Gastroesophageal sphincter (tissue), 3 donors: ENCODE measurements at regions not wholly inside any gene's neighbourhood (a gene's known extent, or its start where the extent isn't known, plus 50 kb on each side); places are given as distances from the start of the nearest gene placed in this dataset.

Source experiments
- CTCF ChIP-seq, 4 experiments: fragments of 200-600 bp in 2 of 4; fragments of 450-650 bp in 2 of 4; sonication (generic) in 1 of 4; IDR thresholded peaks; one replicate each; pipeline ENCODE4 v1.5.1; 2017 to 2019; ENCODE audit warnings: antibody characterized with exemption in 4 of 4, mild to moderate bottlenecking in 2 of 4, moderate library complexity in 2 of 4
- EP300 ChIP-seq: sonication (generic); formaldehyde crosslinking; IDR thresholded peaks from one replicate; pipeline ENCODE4 v1.6.1; 2017; ENCODE audit warnings: antibody characterized with exemption, mild to moderate bottlenecking
- POLR2A ChIP-seq, 2 donors: fragments of 450-650 bp; IDR thresholded peaks; one replicate each; pipeline ENCODE4 v1.6.1; 2017; ENCODE audit warnings: antibody characterized with exemption in 2 of 2, mild to moderate bottlenecking in 2 of 2, moderate library complexity in 1 of 2
- POLR2AphosphoS5 ChIP-seq: sonication (generic); formaldehyde crosslinking; IDR thresholded peaks from one replicate; pipeline ENCODE4 v1.6.1; 2017; ENCODE audit warnings: antibody characterized with exemption

GRCh38 chr16:86229866-86230656 lies 280.3 kb upstream of the FOXF1 start:
- TF ChIP-seq POLR2AphosphoS5 = no peak
- TF ChIP-seq CTCF (IDR thresholded peaks at IDR 0.05) = no peak
- TF ChIP-seq POLR2A (IDR thresholded peaks at IDR 0.05) = no peak
- no peak for TF ChIP-seq EP300
